Heart left ventricle (tissue), 13 donors: ENCODE measurements at regions not wholly inside any gene's neighbourhood (a gene's known extent, or its start where the extent isn't known, plus 50 kb on each side); places are given as distances from the start of the nearest gene placed in this dataset.

Source experiments
- CTCF ChIP-seq, 12 donors: fragments of 200-600 bp; sonication (generic) in 4 of 12; IDR thresholded peaks; one replicate each; pipeline versions ENCODE4 v1.5.0 to v1.8.0; 2018 to 2022; ENCODE audit warnings: antibody characterized with exemption in 12 of 12, mild to moderate bottlenecking in 5 of 12
- POLR2A ChIP-seq, 2 donors: fragments of 450-650 bp; IDR thresholded peaks; one replicate each; pipeline ENCODE4 v1.6.1; 2017; ENCODE audit warnings: antibody characterized with exemption in 2 of 2, mild to moderate bottlenecking in 2 of 2, moderate library complexity in 2 of 2
- donor health status: ischemic (EF 13 %, LVEDD 7.1; RV severe dilation, severe dysfunction).
- donor health status: DM: no; HTN: yes; CAD: no.
- donor health status: DM: no; HTN: no; CAD: no.
- donor health status: ischemic (EF 25% LVEDD 6.9; RV normal size, moderate dysfunction).
- donor health status: ischemic (EF 25% LVEDD 5.7; RV mildly dilated, moderate dysfunction).
- donor health status: ischemic (EF 35%, LVEDD 5.7; RV mildly dilated, moderate dysfunction).
- donor health status: nonischemic (EF 11% LVEDD 7.7; RV severe dilation, severe dysfunction).
- donor health status: DM: yes; HTN: yes; CAD: no.
- donor health status: PGD.
- donor health status: ischemic (EF 29% LVEDD 5.4; RV normal size, mild dysfunction).
- donor health status: nonischemic (EF 23%, LVEDD 6.1; RV moderate dilation, normal function).

- TF ChIP-seq CTCF (IDR thresholded peaks at IDR 0.05) (no peak), POLR2A (IDR thresholded peaks at IDR 0.05) (no peak)
Measured at GRCh38 chr18:34401775-34402174, 177.1 kb upstream of the NOL4 start.
